Fibroblast of lung (primary cell): ENCODE measurements at regions not wholly inside any gene's neighbourhood (a gene's known extent, or its start where the extent isn't known, plus 50 kb on each side); places are given as distances from the start of the nearest gene placed in this dataset.

ENCODE experiments used
- DNase-seq, 2 donors: peaks; one replicate each; pipeline versions ENCODE4 v3.0.0 to v3.0.0-alpha.2; 2010; ENCODE audit warnings: low read depth in 2 of 2
- H2AFZ ChIP-seq: 2 replicates; pipeline ENCODE4 v1.5.1; 2012; ENCODE audit warnings: low read length, control low read depth, inconsistent platforms
- H3K27ac ChIP-seq: 2 replicates; pipeline ENCODE4 v1.5.1; 2011; ENCODE audit warnings: low read length, control low read depth; ENCODE audit not compliant: insufficient read depth
- H3K27me3 ChIP-seq: 2 replicates; pipeline ENCODE4 v1.5.1; 2011; ENCODE audit warnings: mild to moderate bottlenecking, low read length; ENCODE audit not compliant: control insufficient read depth, insufficient read depth
- H3K36me3 ChIP-seq: 2 replicates; pipeline ENCODE4 v1.5.1; 2011; ENCODE audit warnings: low read length; ENCODE audit not compliant: control insufficient read depth, insufficient read depth
- H3K4me1 ChIP-seq: 2 replicates; pipeline ENCODE4 v1.5.1; 2011; ENCODE audit warnings: low read length; ENCODE audit not compliant: control insufficient read depth, insufficient read depth; ENCODE audit errors: extremely low read depth
- H3K4me2 ChIP-seq: 2 replicates; pipeline ENCODE4 v1.5.1; 2011; ENCODE audit warnings: low read length, control low read depth; ENCODE audit not compliant: insufficient read depth; ENCODE audit errors: extremely low read depth
- H3K4me3 ChIP-seq, 4 experiments: fragments of 200-600 bp in 1 of 4; sonication (generic) in 1 of 4; replicated peaks in 1 of 4; 2 replicates each; pipeline ENCODE4 v1.5.1; 2011 to 2016; ENCODE audit warnings: low read length in 4 of 4, low read depth in 3 of 4, mild to moderate bottlenecking in 3 of 4, control low read depth in 2 of 4, inconsistent platforms in 1 of 4, mixed read lengths in 1 of 4; ENCODE audit not compliant: insufficient read depth in 1 of 4; ENCODE audit errors: control extremely low read depth in 1 of 4
- H3K79me2 ChIP-seq: 2 replicates; pipeline ENCODE4 v1.5.1; 2012; ENCODE audit warnings: mild to moderate bottlenecking, low read length, inconsistent platforms; ENCODE audit not compliant: control insufficient read depth, insufficient read depth
- H3K9ac ChIP-seq: 2 replicates; pipeline ENCODE4 v1.5.1; 2011; ENCODE audit warnings: mild to moderate bottlenecking, low read length, control low read depth; ENCODE audit not compliant: insufficient read depth
- H3K9me3 ChIP-seq: 2 replicates; pipeline ENCODE4 v1.5.1; 2012; ENCODE audit warnings: low read depth, low read length; ENCODE audit not compliant: control insufficient read depth, insufficient read depth
- H4K20me1 ChIP-seq: 2 replicates; pipeline ENCODE4 v1.5.1; 2011; ENCODE audit warnings: low read length; ENCODE audit not compliant: control insufficient read depth, insufficient read depth; ENCODE audit errors: extremely low read depth
- CTCF ChIP-seq, 2 donors: IDR thresholded peaks in 1 of 2; conservative IDR thresholded peaks in 1 of 2; 1 replicate in 1 of 2; 2 replicates in 1 of 2; pipeline ENCODE4 v1.5.1; 2011 to 2012; ENCODE audit warnings: low read length in 2 of 2, control low read depth in 1 of 2, inconsistent platforms in 1 of 2, low read depth in 1 of 2, mild to moderate bottlenecking in 1 of 2
- EZH2 ChIP-seq: IDR thresholded peaks from 2 replicates; pipeline ENCODE4 v1.5.1; 2012; ENCODE audit warnings: low read length, control low read depth, mild to moderate bottlenecking; ENCODE audit errors: missing control alignments

DNA sequence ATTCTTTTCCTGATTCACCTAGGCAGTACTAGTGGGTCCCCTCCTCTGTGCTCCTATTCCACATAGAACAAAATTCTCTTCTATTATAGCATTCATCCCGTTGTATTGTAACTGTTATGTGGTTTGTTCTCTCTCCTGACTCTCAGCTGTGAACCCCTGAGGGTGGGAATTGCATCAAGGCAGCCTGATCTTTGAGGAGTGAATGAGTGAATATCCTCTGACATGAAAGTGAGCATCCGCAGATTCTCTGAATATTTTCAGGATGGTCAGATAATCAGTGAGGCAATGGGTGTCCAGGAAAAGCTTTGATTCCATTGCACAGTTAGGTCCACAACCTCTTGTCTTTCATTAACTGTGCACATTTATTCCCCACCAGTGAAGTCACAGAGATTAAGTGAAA lies 67.6 kb upstream of the SLC22A23 start:
- no peaks in the 10 kb centered on the region for H3K27me3 ChIP-seq
- H3K4me1 ChIP-seq: peaks cover 2% of the 10 kb centered on the region
- no peak overlapping the region for H3K27ac ChIP-seq
- no peak for DNase-seq
- H3K4me3 ChIP-seq: no peak overlapping the region
- H3K9me3 ChIP-seq: no peaks in the 10 kb centered on the region
- H3K9ac ChIP-seq: no peak overlapping the region
- no peak overlapping the region for H3K4me2 ChIP-seq
- no peaks in the 10 kb centered on the region for H4K20me1 ChIP-seq
- no peak overlapping the region for H2AFZ ChIP-seq
- no peaks in the 10 kb centered on the region for H3K36me3 ChIP-seq
- TF ChIP-seq CTCF (conservative IDR thresholded peaks at IDR 0.05 in 1 of 2, IDR thresholded peaks at IDR 0.05 in 1 of 2; ENCODE audit: low read depth in 1 of 2, low read length in 2 of 2) (no peak), EZH2 (no peak)
- H3K79me2 ChIP-seq: no peaks in the 10 kb centered on the region

DNA sequence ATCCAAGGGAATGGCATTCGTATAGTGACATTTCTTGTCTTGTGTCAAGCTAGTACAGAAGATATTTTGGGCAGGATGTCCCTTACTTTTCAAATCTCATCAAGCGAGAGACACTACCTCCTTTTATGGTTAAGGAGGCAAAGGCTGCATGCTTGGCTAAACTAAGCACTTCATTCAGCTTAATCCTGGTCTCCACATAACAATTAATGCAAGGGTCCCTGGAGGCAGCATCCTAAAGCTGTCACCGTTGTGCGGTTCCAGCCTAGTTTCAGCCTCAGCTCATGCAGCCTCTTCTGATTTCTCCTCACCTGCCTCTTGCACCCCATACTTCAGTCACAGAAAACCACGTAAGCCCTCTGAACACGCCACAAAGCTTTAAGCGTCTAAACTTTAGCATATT lies 67.1 kb upstream of the SLC22A23 start:
- Histone ChIP-seq H3K9ac (no peak overlapping the region), H3K9me3 (no peaks in the 10 kb centered on the region), H3K79me2 (no peaks in the 10 kb centered on the region), H4K20me1 (no peaks in the 10 kb centered on the region), H3K27me3 (no peaks in the 10 kb centered on the region), H3K4me3 (no peak overlapping the region), H3K27ac (no peak overlapping the region), H3K4me2 (no peak overlapping the region), H2AFZ (no peak overlapping the region), H3K36me3 (no peaks in the 10 kb centered on the region), H3K4me1 (peaks cover 2% of the 10 kb centered on the region)
- DNase-seq: no peak
- TF ChIP-seq EZH2: no peak
- TF ChIP-seq CTCF (conservative IDR thresholded peaks at IDR 0.05 in 1 of 2, IDR thresholded peaks at IDR 0.05 in 1 of 2; ENCODE audit: low read depth in 1 of 2, low read length in 2 of 2): no peak

- no peak overlapping the region for H2AFZ ChIP-seq
- DNase-seq: no peak
Observed at GRCh38 chr6:3523271-3523670, 66.4 kb upstream of the SLC22A23 start.

More at GRCh38 chr6:3523271-3523670, 66.4 kb upstream of the SLC22A23 start:
- Histone ChIP-seq H3K36me3 (no peaks in the 10 kb centered on the region), H4K20me1 (no peaks in the 10 kb centered on the region), H3K4me1 (peaks cover 5% of the 10 kb centered on the region), H3K4me3 (no peak overlapping the region), H3K9me3 (no peaks in the 10 kb centered on the region), H3K27ac (no peak overlapping the region), H3K79me2 (no peaks in the 10 kb centered on the region), H3K27me3 (no peaks in the 10 kb centered on the region), H3K4me2 (no peak overlapping the region), H3K9ac (no peak overlapping the region)
- no peak for TF ChIP-seq EZH2
- no peak for TF ChIP-seq CTCF (conservative IDR thresholded peaks at IDR 0.05 in 1 of 2, IDR thresholded peaks at IDR 0.05 in 1 of 2; ENCODE audit: low read depth in 1 of 2, low read length in 2 of 2)
